SJSA1 (cell line): ENCODE measurements at regions not wholly inside any gene's neighbourhood (a gene's known extent, or its start where the extent isn't known, plus 50 kb on each side); places are given as distances from the start of the nearest gene placed in this dataset.

Experiments used
- DNase-seq, 2 experiments: peaks; one replicate each; pipeline ENCODE4 v3.0.0-alpha.2; 2015 to 2020; ENCODE audit warnings: low spot score in 2 of 2, low read depth in 1 of 2
- H3K27ac ChIP-seq: fragments of 250-450 bp; sonication (Bioruptor Pico); 2 replicates; pipeline ENCODE4 v1.5.1; 2020; ENCODE audit warnings: mild to moderate bottlenecking, moderate library complexity
- H3K27me3 ChIP-seq: fragments of 250-450 bp; sonication (Bioruptor Pico); replicated peaks from 2 replicates; pipeline ENCODE4 v1.5.1; 2020; ENCODE audit warnings: mild to moderate bottlenecking, moderate library complexity
- H3K36me3 ChIP-seq: fragments of 250-450 bp; sonication (Bioruptor Pico); 2 replicates; pipeline ENCODE4 v1.5.1; 2020; ENCODE audit warnings: mild to moderate bottlenecking
- H3K4me1 ChIP-seq: fragments of 250-450 bp; sonication (Bioruptor Pico); replicated peaks from 2 replicates; pipeline ENCODE4 v1.6.1; 2021; ENCODE audit warnings: mild to moderate bottlenecking
- H3K4me3 ChIP-seq: fragments of 250-450 bp; sonication (Bioruptor Pico); 2 replicates; pipeline ENCODE4 v1.5.1; 2020; ENCODE audit warnings: mild to moderate bottlenecking
- H3K9me3 ChIP-seq: fragments of 250-450 bp; sonication (Bioruptor Pico); replicated peaks from 2 replicates; pipeline ENCODE4 v1.5.1; 2020; ENCODE audit warnings: mild to moderate bottlenecking

DNA sequence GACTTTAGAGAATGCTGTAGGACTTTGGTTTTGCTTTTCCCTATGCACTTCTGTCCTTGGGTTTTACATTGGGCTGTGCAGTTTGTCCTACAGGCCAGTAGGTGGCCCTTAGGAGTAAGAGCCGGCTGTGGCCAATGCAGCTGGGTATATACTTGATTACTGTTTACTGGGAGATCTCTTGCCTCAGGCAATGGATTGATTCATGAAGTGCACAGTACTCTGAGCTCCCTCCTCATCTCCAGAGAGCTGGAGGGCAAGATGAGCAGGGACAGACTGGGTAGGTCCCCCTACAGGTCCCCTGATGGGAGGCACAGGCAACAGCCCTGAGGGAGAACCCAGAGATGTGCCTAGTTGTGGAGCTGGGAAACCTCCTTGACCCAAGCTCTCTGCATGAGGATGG is 103.8 kb upstream of the QRFPR start:
- no peaks in the 10 kb centered on the region for H3K4me1 ChIP-seq
- no peaks in the 10 kb centered on the region for H3K27me3 ChIP-seq
- H3K27ac ChIP-seq, result no peak overlapping the region
- H3K4me3 ChIP-seq, result no peak overlapping the region
- H3K36me3 ChIP-seq, result no peaks in the 10 kb centered on the region
- H3K9me3 ChIP-seq, result no peaks in the 10 kb centered on the region
- peak in 1 of 2 experiments; percentile 18 for DNase-seq

DNA sequence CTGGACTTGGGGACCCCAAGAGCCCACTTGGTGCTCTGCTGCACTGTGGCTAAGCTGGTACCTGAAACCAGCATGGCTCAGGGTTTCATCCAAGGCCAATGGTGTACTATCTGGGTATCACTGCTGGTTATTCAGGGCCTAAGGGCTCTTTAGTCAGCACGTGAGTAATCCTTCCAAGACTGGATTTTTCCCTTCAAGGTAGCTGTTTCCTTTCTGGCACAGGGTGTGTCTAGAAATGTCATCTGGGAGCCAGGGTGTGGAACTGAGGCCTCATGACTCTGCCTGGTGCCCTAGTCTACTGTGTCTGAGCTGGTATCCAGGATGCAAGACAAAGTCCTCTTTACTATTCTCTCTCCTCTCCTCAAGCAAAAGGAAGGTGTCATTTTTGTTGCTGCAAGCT is 99.0 kb upstream of the QRFPR start:
- DNase-seq, result no peak
- H3K27ac ChIP-seq, result no peak overlapping the region
- H3K4me1 ChIP-seq, result no peaks in the 10 kb centered on the region

DNA sequence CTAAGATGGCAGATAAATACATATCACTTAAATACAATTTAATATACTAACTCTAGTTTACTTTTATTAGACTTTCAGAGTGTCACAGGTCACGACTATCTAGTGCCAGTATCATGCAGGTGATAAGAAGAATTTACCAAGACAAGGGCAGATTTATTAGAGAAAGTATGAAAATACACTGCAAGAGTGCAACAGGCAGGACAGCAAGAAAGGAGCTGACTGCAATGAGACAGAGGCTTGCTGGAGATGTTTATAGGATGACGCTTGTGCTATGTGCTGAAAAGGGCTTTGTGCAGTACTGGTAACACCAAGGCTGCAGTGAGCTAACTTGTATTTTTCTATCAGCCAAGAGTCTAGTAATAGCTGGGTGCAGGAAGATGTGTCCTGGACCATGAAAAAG is 96.7 kb upstream of the QRFPR start:
- Histone ChIP-seq H3K36me3 (no peaks in the 10 kb centered on the region), H3K9me3 (no peaks in the 10 kb centered on the region), H3K27me3 (no peaks in the 10 kb centered on the region), H3K4me1 (no peaks in the 10 kb centered on the region), H3K4me3 (no peak overlapping the region), H3K27ac (no peak overlapping the region)
- DNase-seq, result no peak

More for the DNA sequence above, 99.0 kb upstream of the QRFPR start:
- H3K27me3 ChIP-seq, result no peaks in the 10 kb centered on the region
- H3K9me3 ChIP-seq, result no peaks in the 10 kb centered on the region
- no peak overlapping the region for H3K4me3 ChIP-seq
- H3K36me3 ChIP-seq, result no peaks in the 10 kb centered on the region

DNA sequence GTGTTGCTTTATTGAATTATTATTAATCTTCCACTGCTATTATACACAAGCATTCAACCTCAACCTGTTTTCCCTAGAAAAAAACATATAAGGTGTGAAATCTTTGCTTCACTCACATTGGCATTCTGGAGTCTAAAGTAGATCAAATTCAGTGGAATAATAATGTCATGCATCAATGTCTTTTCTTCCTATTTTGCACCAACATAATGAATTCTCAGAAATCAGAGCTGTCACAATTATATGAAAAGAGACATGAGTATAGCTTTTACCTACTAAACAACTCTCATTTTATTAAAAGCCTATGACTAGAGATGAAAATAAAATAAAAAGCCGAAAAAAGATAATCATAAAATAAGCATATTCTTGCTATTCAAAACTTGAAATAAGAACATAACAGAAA is 96.3 kb upstream of the QRFPR start:
- H3K27ac ChIP-seq, result no peak overlapping the region
- no peak for DNase-seq
- H3K4me1 ChIP-seq, result no peaks in the 10 kb centered on the region
- H3K27me3 ChIP-seq, result no peaks in the 10 kb centered on the region
- no peaks in the 10 kb centered on the region for H3K9me3 ChIP-seq
- no peaks in the 10 kb centered on the region for H3K36me3 ChIP-seq
- no peak overlapping the region for H3K4me3 ChIP-seq

DNA sequence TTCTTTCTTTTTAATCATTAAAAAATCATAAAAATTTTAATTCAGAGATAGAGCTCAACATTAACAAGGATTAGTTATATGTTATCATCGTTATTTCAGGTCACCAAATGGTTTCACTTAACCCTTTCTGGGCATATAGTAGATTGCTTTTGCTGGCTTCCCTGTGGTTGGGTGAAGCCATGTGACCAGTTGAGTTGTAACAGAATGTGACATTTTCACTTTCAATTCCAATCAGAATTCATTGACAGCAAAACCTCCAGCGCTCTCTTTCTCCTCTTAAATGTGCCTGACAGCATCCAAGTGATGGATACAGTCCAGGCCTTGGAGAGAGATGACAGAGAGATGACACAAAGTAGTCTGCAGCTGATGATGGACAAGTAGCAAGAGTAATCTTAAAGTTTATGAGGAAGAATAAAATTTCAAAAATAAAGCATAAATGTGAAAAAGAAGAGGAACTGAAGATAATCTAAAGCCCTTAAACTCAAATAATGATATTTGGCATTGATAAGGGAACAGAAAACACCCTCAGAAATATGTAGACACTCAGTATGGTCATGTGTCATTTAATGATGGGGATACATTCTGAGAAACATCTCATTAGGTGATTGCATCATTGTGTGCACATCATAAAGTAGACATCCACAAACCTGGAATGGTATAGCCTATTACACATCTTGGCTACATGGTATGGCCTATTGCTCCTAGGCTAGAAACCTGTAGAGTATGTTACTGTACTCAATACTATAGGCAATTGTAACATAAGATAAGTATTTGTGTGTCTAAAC is 92.3 kb upstream of the QRFPR start:
- no peak for DNase-seq
- Histone ChIP-seq H3K9me3 (no peaks in the 10 kb centered on the region), H3K4me1 (no peaks in the 10 kb centered on the region), H3K27ac (no peak overlapping the region), H3K27me3 (no peaks in the 10 kb centered on the region), H3K4me3 (no peak overlapping the region), H3K36me3 (no peaks in the 10 kb centered on the region)

DNA sequence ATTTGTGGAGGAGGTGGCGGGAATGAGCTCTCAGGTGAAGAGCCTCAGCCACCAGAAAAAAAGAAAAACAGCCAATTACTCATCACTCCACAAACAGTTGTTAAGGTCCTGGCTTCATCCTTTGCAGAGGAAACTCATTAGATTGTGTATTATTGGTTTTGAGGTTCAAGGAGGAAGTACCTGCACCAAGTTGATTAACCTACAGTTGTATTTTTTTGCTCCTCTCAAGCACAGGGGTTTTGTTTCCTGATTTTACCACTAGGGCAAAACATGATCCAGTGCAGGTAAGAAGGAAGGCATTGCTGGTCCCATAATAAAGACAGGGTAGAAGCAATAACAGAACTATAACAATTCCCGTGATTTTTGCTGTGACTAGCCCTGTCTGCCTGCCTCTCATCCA is 84.0 kb upstream of the QRFPR start:
- Histone ChIP-seq H3K36me3 (no peaks in the 10 kb centered on the region), H3K27me3 (0 out of 2 replicates have a peak, but pooled peaks cover 3% of the 10 kb centered on the region), H3K4me1 (0 out of 2 replicates have a peak, but pooled peaks cover 3% of the 10 kb centered on the region), H3K9me3 (no peaks in the 10 kb centered on the region), H3K27ac (no peak overlapping the region), H3K4me3 (no peak overlapping the region)
- DNase-seq, result no peak

DNA sequence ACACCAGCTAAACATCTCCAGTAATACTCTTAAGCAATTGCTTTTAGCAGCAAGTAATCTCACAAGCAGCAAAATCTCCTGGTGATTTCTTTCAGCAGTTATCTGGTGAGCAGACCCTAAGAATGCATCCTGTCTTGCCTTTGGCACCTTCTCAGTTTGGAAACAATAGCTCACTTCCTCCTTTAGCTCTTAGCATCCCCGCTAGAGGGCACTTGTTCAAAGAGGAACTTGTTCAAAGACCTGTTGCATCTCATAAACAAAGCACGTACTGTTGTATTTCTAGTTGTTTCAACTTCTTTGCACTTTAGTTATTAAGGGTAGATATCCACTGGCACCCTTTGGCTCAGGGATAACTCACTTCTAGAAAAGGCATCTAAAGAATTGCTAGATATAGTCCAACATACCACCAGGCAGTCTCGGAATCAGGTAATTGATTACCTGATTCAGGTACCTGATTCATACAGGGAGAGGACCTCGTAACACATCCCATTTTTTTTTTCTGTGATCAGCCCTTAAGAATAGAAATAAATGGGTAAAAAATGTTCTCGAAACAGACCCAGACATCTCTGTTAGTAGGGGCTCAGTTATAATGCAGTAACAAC is 81.9 kb upstream of the QRFPR start:
- H3K4me3 ChIP-seq, result no peak overlapping the region
- H3K27me3 ChIP-seq, result peaks cover 10% of the 10 kb centered on the region
- H3K4me1 ChIP-seq, result 0 out of 2 replicates have a peak, but pooled peaks cover 3% of the 10 kb centered on the region
- H3K27ac ChIP-seq, result no peak overlapping the region
- DNase-seq, result peak in 1 of 2 experiments; percentile 38
- no peaks in the 10 kb centered on the region for H3K9me3 ChIP-seq
- H3K36me3 ChIP-seq, result no peaks in the 10 kb centered on the region

DNA sequence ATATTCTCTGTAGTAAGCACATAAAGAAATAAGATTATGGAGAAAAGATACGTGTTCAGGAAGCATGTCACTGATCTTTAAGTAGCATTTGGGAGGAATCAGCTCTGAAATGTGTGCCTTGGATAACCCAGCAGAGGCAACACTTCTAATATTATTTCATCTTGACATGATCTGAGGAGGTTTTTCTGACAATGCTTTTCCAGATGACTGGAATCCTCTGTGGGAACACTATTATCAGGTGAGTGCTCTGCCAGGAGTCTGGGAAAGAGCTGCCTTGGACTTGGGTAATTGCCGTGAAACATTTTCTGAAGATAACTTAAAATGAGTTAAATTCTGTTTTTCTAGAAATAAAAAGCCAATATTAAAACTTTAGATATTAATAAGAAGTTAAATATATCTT is 78.2 kb upstream of the QRFPR start:
- DNase-seq, result no peak
- no peaks in the 10 kb centered on the region for H3K9me3 ChIP-seq
- H3K4me1 ChIP-seq, result 0 out of 2 replicates have a peak, but pooled peaks cover 3% of the 10 kb centered on the region
- no peak overlapping the region for H3K27ac ChIP-seq
- H3K27me3 ChIP-seq, result peaks cover 11% of the 10 kb centered on the region
- no peaks in the 10 kb centered on the region for H3K36me3 ChIP-seq
- no peak overlapping the region for H3K4me3 ChIP-seq

DNA sequence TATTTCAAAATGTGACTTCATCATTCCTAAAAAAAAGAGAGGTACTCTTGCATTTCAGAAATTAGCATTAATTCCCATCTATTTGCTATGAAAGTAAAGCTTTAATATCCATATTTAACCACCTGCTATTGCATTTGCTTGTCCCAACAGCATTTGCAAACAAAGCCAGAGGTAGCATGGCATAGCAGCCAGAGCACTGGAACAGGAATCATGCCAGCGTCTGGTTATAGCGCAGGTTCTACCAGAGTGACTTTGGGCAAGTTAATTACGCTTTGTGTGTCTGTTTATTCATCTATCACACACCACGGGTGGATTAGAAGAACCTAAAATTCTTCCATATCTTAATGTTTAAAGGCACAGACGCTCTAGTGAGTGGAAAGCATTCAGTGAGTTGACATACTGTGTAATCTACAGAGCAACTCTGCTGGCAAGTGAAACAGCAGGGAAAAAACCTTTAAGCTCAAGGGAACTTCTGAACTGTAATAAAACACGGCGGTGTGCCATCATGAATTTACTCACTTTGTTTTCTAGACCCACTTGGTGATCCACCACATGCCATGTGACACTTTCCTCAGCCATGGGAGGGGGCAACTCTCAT is 76.6 kb upstream of the QRFPR start:
- Histone ChIP-seq H3K36me3 (no peaks in the 10 kb centered on the region), H3K4me1 (0 out of 2 replicates have a peak, but pooled peaks cover 3% of the 10 kb centered on the region), H3K9me3 (no peaks in the 10 kb centered on the region), H3K4me3 (no peak overlapping the region), H3K27ac (no peak overlapping the region), H3K27me3 (peaks cover 11% of the 10 kb centered on the region)
- DNase-seq, result no peak

DNA sequence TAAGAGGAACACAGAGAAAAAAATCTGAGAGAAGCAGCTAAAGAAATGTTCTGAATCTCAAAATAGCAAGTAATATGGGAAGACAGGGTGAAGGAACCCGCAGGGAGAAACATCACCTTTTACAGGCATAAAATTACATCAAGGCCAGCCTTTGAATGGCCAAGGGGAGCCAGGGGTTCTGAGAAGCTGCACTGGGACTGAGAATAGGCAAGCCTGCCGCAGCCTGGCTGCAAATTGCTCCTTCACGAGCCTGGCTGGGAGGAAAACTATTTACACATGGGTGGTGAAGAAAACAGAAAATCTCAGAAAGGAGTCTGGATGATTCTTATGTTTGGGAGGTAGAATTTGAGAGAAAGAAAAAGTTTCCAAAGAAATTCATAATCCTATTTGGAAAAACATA is 74.5 kb upstream of the QRFPR start:
- Histone ChIP-seq H3K4me1 (0 out of 2 replicates have a peak, but pooled peaks cover under 1% of the 10 kb centered on the region), H3K9me3 (no peaks in the 10 kb centered on the region), H3K36me3 (no peaks in the 10 kb centered on the region), H3K27ac (no peak overlapping the region), H3K27me3 (peaks cover 11% of the 10 kb centered on the region), H3K4me3 (no peak overlapping the region)
- DNase-seq, result no peak

DNA sequence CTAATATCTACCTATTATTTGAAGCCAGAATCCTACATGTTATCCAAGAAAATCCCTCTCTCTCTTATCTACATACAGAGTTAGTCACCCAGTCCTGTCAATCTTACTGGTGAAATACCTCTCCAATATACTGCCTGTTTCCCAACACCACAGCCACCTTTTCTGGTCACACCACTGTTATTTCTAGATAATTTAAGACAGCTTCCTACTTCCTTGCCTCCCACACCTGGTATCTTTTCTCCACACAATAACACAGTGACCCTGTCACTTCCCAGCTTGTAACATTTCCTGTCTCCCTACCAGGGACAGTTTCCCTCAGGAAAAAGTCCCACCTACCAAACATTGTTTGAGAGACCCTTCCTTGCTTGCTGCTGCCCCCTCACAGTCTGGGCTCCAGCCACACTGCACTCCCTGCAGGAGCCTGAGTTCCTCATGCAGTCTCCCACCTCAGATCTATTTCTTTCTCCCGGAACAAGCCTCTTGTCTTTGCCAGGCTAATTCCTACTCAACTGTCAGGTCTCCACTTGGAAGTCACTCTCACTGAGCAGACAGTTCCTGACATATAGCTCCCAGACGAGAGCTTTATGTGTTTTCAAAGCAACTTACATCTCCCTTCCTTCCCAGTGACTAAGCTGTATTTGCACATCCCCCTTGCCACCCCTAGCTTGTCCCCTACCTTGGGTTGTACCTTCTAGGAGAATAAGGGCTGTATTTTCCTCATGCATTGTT is 73.6 kb upstream of the QRFPR start:
- Histone ChIP-seq H3K36me3 (no peaks in the 10 kb centered on the region), H3K27ac (no peak overlapping the region), H3K4me1 (no peaks in the 10 kb centered on the region), H3K4me3 (no peak overlapping the region), H3K27me3 (peaks cover 9% of the 10 kb centered on the region), H3K9me3 (no peaks in the 10 kb centered on the region)
- no peak for DNase-seq

DNA sequence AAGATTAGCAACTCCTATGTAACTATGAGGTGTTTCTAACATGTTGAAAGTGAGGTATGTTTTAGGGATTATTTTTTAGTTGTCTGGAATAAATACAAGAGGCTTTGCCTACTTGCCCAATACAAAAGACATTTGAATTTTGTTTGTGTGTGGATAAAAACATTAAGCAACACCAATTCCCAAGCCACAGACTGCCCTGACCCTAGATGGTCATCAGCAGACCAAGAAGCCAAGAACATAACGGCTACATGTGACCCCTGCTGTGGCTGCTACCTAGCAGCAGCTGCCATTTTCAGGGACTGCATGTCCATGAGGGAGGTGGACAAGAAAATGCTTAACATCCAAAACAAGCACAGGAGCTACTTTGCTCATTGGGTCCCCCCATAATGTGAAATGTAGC is 70.5 kb upstream of the QRFPR start:
- Histone ChIP-seq H3K4me1 (no peaks in the 10 kb centered on the region), H3K27ac (no peak overlapping the region), H3K9me3 (no peaks in the 10 kb centered on the region), H3K27me3 (no peaks in the 10 kb centered on the region; the same call in 1 of the 2 replicates), H3K4me3 (no peak overlapping the region), H3K36me3 (no peaks in the 10 kb centered on the region)
- no peak for DNase-seq

DNA sequence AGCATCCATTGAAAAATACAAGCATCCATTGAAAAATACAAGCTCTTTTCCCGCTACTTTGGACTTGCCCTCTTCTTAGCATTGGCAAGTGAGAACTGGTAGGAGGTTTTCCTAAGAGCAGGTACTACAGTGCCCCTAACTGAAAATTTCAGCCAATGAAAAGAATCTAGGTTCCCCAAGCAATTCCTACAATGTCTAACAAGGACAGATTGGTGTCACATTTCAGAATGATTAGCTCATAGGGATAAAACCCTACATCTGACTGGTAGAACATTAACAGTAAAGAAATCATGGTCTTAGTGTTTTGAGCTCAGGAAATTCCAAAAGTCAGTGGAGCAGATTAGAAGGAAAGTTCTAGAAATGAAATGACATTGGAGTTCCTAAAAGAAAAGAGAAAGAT is 68.6 kb upstream of the QRFPR start:
- no peak for DNase-seq
- H3K9me3 ChIP-seq, result no peaks in the 10 kb centered on the region

DNA sequence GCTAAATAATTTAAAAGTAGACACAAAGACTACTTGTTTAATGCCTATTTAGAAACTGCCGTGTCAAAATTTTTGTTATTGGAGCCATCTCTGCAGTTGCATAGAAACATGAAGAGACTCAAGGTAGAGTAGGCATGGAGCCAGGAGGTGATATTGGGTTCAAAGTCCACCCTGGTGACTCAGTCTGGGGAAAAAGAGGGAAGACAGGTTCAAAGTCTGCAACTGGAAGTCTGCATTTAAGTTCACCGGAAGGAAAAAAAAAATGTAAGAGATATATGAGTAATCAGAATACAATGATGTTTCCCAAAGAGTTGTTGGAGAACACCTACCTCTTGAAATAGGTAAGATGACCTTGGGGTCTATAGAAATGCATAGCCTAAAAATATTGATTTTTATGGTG is 67.4 kb upstream of the QRFPR start:
- no peaks in the 10 kb centered on the region; the same call in 1 of the 2 replicates for H3K27me3 ChIP-seq
- no peak overlapping the region for H3K27ac ChIP-seq
- H3K9me3 ChIP-seq, result no peaks in the 10 kb centered on the region
- no peaks in the 10 kb centered on the region for H3K4me1 ChIP-seq
- no peak overlapping the region for H3K4me3 ChIP-seq
- no peak for DNase-seq
- no peaks in the 10 kb centered on the region for H3K36me3 ChIP-seq

More for the DNA sequence above, 68.6 kb upstream of the QRFPR start:
- Histone ChIP-seq H3K4me3 (no peak overlapping the region), H3K27me3 (no peaks in the 10 kb centered on the region; the same call in 1 of the 2 replicates), H3K36me3 (no peaks in the 10 kb centered on the region), H3K4me1 (no peaks in the 10 kb centered on the region), H3K27ac (no peak overlapping the region)
